ENCODE measurements at regions not wholly inside any gene's neighbourhood (a gene's known extent, or its start where the extent isn't known, plus 50 kb on each side); places are given as distances from the start of the nearest gene placed in this dataset.

DNA sequence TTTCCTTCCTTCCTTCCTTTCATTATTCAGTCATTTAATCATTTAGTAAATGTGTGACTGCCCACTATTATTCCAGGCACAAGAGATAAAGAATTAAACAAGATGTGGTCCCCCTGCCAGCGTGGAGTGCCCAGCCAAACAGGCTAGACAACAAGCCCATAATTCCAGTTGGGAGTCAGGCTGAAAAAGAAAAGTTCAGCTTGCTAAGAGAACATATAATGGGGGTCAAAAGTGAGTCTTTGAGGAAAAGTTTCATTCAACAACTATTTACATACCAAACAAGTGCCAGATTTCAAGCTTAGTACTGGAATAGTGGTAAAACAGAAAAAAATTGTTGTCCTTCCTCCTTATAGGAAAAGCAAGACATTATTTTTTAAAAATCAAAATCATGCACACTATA, 523.7 kb downstream of the TAFA4 start:
- DNase-seq (ENCODE audit: low read depth, low spot score) (no peak), FAIRE-seq (no peak)
- CTCF ChIA-PET = no interaction called here
- dilution Hi-C loops (cut with MboI; ENCODE audit: extremely low pct_ligation_motif_present, low sequenced_read_pairs) (no loop called here), intact Hi-C loops (cut with micrococcal nuclease) (no loop called here)
- BruUV-seq (replicated peaks) = no TSS peak
- Histone ChIP-seq H3K9me3 (replicated peaks; ENCODE audit: control insufficient read depth, insufficient read depth, low read length) (peaks cover 3% of the 10 kb centered on the region), H3K4me1 (ENCODE audit: control insufficient read depth, extremely low read depth, insufficient read depth, low read length) (no peaks in the 10 kb centered on the region), H3K36me3 (ENCODE audit: control insufficient read depth in 2 of 2, extremely low read depth in 1 of 2, insufficient read depth in 2 of 2, low read length in 2 of 2) (no peaks in the 10 kb centered on the region), H3K27ac (ENCODE audit: insufficient read depth, low read depth, low read length) (no peak overlapping the region), H3K4me3 (replicated peaks in 1 of 3; ENCODE audit: insufficient read depth in 1 of 3, low read depth in 1 of 3, low read length in 3 of 3) (no peak overlapping the region), H4K20me1 (replicated peaks; ENCODE audit: control insufficient read depth, extremely low read depth, insufficient read depth, low read length) (no peaks in the 10 kb centered on the region), H2AFZ (ENCODE audit: low read depth, low read length) (no peak overlapping the region), H3K9ac (replicated peaks; ENCODE audit: extremely low read depth, insufficient read depth, low read length) (no peak overlapping the region), H3K27me3 (ENCODE audit: control insufficient read depth in 2 of 2, insufficient read depth in 2 of 2, low read length in 2 of 2) (no peaks in the 10 kb centered on the region), H3K9me1 (replicated peaks; ENCODE audit: control insufficient read depth, extremely low read depth, insufficient read depth, low read length) (no peaks in the 10 kb centered on the region), H3K4me2 (ENCODE audit: insufficient read depth, low read length) (no peak overlapping the region), H3K79me2 (ENCODE audit: control insufficient read depth, insufficient read depth, low read length) (no peaks in the 10 kb centered on the region)
- POLR2A ChIA-PET = no interaction called here
- TF ChIP-seq POLR2A (IDR thresholded peaks at IDR 0.05; ENCODE audit: low read depth, low read length) (no peak), POLR2AphosphoS5 (IDR thresholded peaks at IDR 0.05; ENCODE audit: insufficient read depth, low read depth, low read length) (no peak), MYC (IDR thresholded peaks at IDR 0.05; ENCODE audit: low read depth, low read length) (no peak), EZH2 (IDR thresholded peaks at IDR 0.05; ENCODE audit: borderline replicate concordance, low read depth, low read length, severe bottlenecking) (no peak), FOS (IDR thresholded peaks at IDR 0.05; ENCODE audit: borderline replicate concordance, insufficient read depth, low read length) (no peak), GATA2 (IDR thresholded peaks at IDR 0.05; ENCODE audit: insufficient read depth, insufficient read length, low read depth, low read length) (no peak), JUN (IDR thresholded peaks at IDR 0.05; ENCODE audit: borderline replicate concordance, insufficient read depth, insufficient read length, low read depth) (no peak)
- TF ChIP-seq, protein P1, sequence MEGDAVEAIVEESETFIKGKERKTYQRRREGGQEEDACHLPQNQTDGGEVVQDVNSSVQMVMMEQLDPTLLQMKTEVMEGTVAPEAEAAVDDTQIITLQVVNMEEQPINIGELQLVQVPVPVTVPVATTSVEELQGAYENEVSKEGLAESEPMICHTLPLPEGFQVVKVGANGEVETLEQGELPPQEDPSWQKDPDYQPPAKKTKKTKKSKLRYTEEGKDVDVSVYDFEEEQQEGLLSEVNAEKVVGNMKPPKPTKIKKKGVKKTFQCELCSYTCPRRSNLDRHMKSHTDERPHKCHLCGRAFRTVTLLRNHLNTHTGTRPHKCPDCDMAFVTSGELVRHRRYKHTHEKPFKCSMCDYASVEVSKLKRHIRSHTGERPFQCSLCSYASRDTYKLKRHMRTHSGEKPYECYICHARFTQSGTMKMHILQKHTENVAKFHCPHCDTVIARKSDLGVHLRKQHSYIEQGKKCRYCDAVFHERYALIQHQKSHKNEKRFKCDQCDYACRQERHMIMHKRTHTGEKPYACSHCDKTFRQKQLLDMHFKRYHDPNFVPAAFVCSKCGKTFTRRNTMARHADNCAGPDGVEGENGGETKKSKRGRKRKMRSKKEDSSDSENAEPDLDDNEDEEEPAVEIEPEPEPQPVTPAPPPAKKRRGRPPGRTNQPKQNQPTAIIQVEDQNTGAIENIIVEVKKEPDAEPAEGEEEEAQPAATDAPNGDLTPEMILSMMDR (IDR thresholded peaks at IDR 0.05; ENCODE audit: extremely low read depth in 1 of 2, insufficient read depth in 1 of 2, low read depth in 1 of 2, low read length in 2 of 2) = no peak
- TF ChIP-seq, protein P2, sequence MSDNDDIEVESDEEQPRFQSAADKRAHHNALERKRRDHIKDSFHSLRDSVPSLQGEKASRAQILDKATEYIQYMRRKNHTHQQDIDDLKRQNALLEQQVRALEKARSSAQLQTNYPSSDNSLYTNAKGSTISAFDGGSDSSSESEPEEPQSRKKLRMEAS (IDR thresholded peaks at IDR 0.05; ENCODE audit: insufficient read depth, insufficient read length) = no peak

Measured in endothelial cell of umbilical vein (primary cell).